ENCODE measurements at regions not wholly inside any gene's neighbourhood (a gene's known extent, or its start where the extent isn't known, plus 50 kb on each side); places are given as distances from the start of the nearest gene placed in this dataset.

- CTCF ChIA-PET, result no interaction called here
- intact Hi-C loops (cut with micrococcal nuclease), result no loop called here
- RAD21 ChIA-PET (ENCODE audit: low non-redundant PET in 1 of 2, low total read pairs in 2 of 2, uncharacterized antibody in 2 of 2, unreplicated experiment in 2 of 2), result no interaction called here
- Histone ChIP-seq H2AFZ (ENCODE audit: low read depth, low read length, poor library complexity, severe bottlenecking) (no peak overlapping the region), H3K9me3 (ENCODE audit: control insufficient read depth in 1 of 2, insufficient read depth in 1 of 2, low read depth in 1 of 2, low read length in 2 of 2) (no peaks in the 10 kb centered on the region), H3K27me3 (ENCODE audit: insufficient read depth, low read length) (peaks cover 19% of the 10 kb centered on the region), H3K9ac (ENCODE audit: low read length) (no peak overlapping the region), H3K36me3 (ENCODE audit: control insufficient read depth in 1 of 2, insufficient read depth in 2 of 2, low read length in 2 of 2) (no peaks in the 10 kb centered on the region), H3K79me2 (ENCODE audit: insufficient read depth, low read length) (no peaks in the 10 kb centered on the region), H3K9me2 (ENCODE audit: insufficient read depth) (no peaks in the 10 kb centered on the region), H3K4me3 (replicated peaks in 1 of 2; ENCODE audit: low read depth in 1 of 2, low read length in 2 of 2) (no peak overlapping the region), H3K27ac (ENCODE audit: low read depth, low read length) (no peak overlapping the region), H3K4me2 (ENCODE audit: low read length) (no peak overlapping the region), H3K4me1 (ENCODE audit: control insufficient read depth in 1 of 2, insufficient read depth in 2 of 2, low read length in 2 of 2) (no peaks in the 10 kb centered on the region), H4K20me1 (ENCODE audit: insufficient read depth) (no peaks in the 10 kb centered on the region; the same call in 1 of the 2 replicates)
- no peak for ATAC-seq
- no peak for TF ChIP-seq TCF7L2 (IDR thresholded peaks at IDR 0.05; ENCODE audit: borderline replicate concordance, extremely low read depth, insufficient read depth, insufficient read length)
- TF ChIP-seq ZNF274 (IDR thresholded peaks at IDR 0.05; ENCODE audit: low read depth, low read length), result no peak
- TF ChIP-seq ZFX (IDR thresholded peaks at IDR 0.05), result no peak
- TF ChIP-seq SIN3A (IDR thresholded peaks at IDR 0.05; ENCODE audit: low read depth), result no peak
- TF ChIP-seq EGR1 (IDR thresholded peaks at IDR 0.05; ENCODE audit: low read depth), result no peak
- no peak for TF ChIP-seq CBX3 (IDR thresholded peaks at IDR 0.05; ENCODE audit: low read depth)
- TF ChIP-seq POLR2A (IDR thresholded peaks at IDR 0.05; ENCODE audit: borderline replicate concordance, extremely low read depth, insufficient read depth, insufficient read length), result no peak
- TF ChIP-seq, protein P1, sequence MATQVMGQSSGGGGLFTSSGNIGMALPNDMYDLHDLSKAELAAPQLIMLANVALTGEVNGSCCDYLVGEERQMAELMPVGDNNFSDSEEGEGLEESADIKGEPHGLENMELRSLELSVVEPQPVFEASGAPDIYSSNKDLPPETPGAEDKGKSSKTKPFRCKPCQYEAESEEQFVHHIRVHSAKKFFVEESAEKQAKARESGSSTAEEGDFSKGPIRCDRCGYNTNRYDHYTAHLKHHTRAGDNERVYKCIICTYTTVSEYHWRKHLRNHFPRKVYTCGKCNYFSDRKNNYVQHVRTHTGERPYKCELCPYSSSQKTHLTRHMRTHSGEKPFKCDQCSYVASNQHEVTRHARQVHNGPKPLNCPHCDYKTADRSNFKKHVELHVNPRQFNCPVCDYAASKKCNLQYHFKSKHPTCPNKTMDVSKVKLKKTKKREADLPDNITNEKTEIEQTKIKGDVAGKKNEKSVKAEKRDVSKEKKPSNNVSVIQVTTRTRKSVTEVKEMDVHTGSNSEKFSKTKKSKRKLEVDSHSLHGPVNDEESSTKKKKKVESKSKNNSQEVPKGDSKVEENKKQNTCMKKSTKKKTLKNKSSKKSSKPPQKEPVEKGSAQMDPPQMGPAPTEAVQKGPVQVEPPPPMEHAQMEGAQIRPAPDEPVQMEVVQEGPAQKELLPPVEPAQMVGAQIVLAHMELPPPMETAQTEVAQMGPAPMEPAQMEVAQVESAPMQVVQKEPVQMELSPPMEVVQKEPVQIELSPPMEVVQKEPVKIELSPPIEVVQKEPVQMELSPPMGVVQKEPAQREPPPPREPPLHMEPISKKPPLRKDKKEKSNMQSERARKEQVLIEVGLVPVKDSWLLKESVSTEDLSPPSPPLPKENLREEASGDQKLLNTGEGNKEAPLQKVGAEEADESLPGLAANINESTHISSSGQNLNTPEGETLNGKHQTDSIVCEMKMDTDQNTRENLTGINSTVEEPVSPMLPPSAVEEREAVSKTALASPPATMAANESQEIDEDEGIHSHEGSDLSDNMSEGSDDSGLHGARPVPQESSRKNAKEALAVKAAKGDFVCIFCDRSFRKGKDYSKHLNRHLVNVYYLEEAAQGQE (IDR thresholded peaks at IDR 0.05; ENCODE audit: low read depth), result no peak
- no peak for TF ChIP-seq MAX (IDR thresholded peaks at IDR 0.05)
- no peak for TF ChIP-seq JUND (IDR thresholded peaks at IDR 0.05)
- no peak for TF ChIP-seq POLR2AphosphoS5 (IDR thresholded peaks at IDR 0.05; ENCODE audit: low read depth, low read length)
- no peak for TF ChIP-seq EZH2phosphoT487 (IDR thresholded peaks at IDR 0.05; ENCODE audit: borderline replicate concordance)
- DNase-seq (ENCODE audit: low read depth, low spot score), result no peak
- POLR2A ChIA-PET, result no interaction called here
- no TSS peak for BruUV-seq (replicated peaks)
Measured at GRCh38 chr3:94256888-94257813, 194.3 kb downstream of the NSUN3 start.
